Liver (tissue), 2 donors: ENCODE measurements at regions not wholly inside any gene's neighbourhood (a gene's known extent, or its start where the extent isn't known, plus 50 kb on each side); places are given as distances from the start of the nearest gene placed in this dataset.

ENCODE experiments used
- TF ChIP-seq, protein P1 (sequence below): fragments of 150-350 bp; IDR thresholded peaks from 2 replicates; pipeline ENCODE4 v1.5.1; 2017; ENCODE audit warnings: improper control_type of control experiment, low read depth, low read length; ENCODE audit not compliant: missing input control
- TF ChIP-seq, protein P2 (sequence below): IDR thresholded peaks from 2 replicates; pipeline ENCODE4 v1.6.1; 2016; ENCODE audit warnings: antibody characterized with exemption
- donor health status: healthy.

GRCh38 chr2:196224756-196225155, 53.4 kb upstream of the STK17B start:
- TF ChIP-seq, protein P1, sequence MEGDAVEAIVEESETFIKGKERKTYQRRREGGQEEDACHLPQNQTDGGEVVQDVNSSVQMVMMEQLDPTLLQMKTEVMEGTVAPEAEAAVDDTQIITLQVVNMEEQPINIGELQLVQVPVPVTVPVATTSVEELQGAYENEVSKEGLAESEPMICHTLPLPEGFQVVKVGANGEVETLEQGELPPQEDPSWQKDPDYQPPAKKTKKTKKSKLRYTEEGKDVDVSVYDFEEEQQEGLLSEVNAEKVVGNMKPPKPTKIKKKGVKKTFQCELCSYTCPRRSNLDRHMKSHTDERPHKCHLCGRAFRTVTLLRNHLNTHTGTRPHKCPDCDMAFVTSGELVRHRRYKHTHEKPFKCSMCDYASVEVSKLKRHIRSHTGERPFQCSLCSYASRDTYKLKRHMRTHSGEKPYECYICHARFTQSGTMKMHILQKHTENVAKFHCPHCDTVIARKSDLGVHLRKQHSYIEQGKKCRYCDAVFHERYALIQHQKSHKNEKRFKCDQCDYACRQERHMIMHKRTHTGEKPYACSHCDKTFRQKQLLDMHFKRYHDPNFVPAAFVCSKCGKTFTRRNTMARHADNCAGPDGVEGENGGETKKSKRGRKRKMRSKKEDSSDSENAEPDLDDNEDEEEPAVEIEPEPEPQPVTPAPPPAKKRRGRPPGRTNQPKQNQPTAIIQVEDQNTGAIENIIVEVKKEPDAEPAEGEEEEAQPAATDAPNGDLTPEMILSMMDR = no peak
- TF ChIP-seq, protein P2, sequence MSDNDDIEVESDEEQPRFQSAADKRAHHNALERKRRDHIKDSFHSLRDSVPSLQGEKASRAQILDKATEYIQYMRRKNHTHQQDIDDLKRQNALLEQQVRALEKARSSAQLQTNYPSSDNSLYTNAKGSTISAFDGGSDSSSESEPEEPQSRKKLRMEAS = no peak
